NCI-H128 (cell line): ENCODE measurements at regions not wholly inside any gene's neighbourhood (a gene's known extent, or its start where the extent isn't known, plus 50 kb on each side); places are given as distances from the start of the nearest gene placed in this dataset.

Experiments used
- DNase-seq: peaks from one replicate; lab custom pipeline; 2025; ENCODE audit not compliant: unreplicated experiment; lab: John Stamatoyannopoulos, UW

DNA sequence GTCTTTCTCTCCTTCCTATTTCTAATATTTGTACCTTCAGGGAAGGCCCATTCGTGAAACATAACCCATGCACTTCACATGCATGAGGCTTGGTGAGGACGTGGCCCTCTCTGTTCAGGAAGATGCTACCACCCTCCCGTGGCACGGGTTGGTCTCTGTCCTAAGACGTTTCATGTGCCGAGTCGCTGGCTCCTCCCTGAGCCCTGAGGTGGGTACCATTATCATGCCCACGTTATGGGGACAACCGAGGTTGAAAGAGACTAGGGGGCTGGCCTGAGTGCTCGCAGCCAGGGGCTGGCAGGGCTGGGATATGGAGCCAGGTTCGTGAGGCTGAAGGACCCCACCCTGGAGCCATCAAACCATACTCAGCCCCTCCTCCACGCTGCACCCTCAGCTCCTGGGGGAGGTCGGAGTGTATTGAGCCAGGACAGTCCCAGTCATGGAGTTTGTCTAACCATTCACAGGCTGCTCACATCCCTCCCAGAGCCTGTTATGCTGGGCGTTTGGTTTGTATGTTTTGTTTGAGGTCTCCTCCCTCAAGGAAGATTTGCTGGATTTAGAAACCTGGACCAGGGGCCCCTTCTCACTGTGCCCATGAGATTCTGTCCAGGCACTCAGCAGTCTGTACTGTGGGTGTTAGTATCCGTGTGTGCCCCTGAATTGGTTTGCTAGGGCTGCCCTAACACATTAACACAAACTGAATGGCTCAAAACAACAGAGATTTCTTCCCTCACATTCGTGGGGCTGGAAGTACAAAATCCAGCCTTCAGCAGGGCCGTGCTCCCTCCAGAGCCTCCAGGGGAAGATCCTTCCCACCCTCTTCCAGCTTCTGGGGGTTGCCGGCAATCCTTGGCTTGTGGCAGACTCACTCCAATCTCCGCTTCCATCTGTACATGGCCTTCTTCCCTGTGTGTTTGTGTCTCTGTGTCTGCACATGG, 88.3 kb downstream of the ANKRD60 start:
- DNase-seq, result no peak

DNA sequence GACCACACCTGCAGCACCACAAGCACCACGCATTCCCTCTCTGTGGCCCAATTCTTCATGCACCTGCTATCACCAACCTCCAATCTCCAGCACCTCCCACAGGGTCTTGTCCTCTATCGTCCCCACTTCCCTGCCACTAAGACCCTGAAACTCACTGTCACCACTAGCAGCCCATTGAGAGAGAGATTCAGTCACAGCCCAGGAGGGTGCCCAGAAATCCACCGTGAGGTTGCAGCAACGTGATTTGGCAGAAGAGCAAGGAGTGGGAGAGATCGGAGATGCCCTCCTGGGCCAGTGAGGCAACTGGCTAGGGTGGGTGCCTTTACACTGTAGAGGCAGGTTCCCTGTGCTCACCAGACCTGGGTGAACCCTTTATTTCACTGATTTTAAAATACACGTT, 90.1 kb downstream of the ANKRD60 start:
- DNase-seq, result no peak

DNA sequence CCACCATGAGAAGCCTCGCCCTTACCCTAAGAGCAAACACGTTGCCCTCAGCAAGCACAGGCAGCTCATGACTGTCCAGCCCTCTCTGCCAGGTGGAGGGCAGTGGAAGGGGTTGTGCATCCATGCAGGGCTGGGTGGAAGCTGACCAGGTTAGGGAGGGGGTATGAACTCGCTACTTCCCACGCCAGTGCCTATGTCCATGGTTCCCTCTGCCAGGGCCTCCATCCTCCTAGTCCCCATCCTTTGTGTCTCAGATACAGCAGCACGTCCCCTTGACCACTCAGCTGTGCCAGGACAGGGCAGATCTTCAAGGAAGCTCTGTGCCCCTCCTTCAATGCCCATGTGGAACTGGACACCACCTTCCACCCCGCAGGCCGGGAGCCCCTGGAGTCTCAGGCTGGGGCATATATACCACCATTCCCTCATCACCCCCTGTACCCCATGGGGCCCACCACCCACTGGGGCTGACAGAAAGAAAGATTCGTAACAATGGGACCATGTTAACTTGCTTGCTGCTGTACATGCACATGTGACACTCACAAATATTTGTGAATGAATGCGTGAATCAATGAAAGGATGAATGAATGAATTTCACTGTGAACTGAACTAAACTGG, 90.7 kb downstream of the ANKRD60 start:
- DNase-seq, result no peak

DNA sequence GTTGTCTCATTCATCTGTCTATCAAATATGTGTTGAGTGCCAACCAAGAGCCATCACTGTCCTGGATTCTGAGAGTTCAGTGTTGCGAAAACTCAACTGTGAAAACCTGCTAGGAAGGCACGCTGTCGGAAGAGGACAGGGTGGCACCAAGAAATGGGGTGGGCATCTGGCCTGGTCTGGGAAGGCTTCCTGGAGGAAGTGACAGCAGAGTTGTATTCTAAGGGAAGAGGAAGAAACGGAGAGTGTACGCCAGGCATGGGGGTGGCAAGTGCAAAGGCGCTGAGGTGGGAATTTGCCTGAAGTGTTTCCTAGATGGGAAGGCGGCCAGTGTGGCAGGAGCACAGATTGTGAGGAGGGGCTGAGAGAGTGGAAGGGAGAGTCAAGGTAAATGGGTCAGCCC, 91.2 kb downstream of the ANKRD60 start:
- no peak for DNase-seq

DNA sequence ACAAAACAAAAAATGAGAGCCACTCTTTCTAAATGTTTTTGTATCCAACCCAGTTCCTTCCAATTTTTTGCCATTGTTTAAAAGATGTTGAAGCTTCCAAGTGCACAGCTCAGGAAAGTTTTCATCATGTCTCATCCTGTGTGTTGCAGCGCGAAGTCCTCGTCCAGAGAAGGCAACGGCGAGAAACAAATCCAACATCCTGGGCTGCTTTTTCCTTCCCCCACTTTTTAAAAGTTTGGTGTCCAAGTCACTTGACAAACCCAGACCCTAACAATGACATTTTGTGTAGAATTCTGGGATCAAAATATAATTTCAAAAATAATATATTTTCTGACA, 92.3 kb downstream of the ANKRD60 start:
- DNase-seq, result no peak

DNA sequence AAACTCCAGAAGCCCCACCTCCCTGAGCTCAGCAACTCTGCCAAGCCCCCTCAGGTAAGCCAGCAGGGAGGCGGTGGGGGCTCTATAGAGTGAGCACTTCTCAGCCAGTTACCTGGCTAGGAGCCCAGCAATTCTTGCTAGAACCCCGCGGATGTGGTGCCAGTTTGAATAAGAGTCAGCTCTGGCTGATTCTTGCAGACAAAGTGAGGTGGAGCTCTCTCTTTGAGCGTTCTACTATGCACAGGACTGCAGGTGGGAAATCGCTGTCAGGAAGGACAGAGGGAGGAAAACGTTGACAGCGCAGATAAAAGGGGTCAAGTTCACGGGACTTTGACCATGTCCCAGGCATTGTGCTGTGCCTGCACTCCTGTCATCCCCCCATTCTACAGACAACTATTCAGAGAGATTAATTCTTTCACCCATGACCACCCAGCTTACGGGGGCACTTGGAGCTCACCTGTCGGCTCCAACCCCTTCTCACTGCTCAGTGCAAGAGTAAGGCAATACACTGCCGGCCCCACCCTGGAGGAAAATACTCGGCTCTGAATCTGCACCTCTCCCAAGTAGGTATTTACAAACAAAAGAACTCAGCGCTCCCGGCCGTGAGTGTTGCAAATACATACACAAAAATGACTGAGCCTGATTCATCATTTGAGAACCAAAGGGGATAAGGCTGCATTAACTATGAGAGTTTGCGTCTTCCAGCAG, 92.9 kb downstream of the ANKRD60 start:
- DNase-seq, result no peak

DNA sequence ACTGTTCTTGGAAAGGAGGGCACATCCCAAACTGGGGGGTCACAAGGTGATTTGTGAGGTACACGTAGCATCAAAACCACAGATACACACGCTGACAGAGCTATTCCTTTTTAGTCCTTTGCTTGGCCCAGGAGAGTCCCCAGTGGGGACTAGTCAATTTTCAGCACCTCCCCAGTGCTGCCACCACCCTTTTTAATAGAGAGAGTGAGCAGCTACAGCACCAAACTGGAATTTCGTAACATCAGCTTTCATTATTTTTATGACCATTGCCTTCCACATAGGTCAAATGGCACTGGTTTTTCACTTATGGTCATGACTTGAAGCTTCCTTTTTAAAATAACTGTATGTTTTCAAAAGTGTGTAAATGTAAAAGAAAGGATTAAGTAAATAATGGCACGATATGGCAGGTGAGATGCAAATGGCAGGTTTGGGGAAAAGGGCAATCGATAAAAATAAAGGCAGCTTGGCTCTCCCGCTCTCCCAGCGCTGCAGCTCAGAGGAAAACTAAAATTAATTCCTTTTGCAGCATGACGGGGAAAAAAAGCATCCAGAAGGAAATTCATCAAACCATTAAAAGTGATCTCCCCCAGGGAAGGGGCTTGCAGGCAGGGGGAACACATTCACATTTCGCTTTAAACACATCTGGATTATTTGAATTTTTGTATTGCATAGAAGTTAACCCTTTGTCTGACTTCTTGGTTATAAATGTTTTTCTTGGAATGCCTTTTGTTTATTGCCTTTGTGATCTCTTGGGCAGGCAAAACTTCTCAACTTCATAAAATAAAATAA, 95.2 kb downstream of the ANKRD60 start:
- DNase-seq, result no peak

DNA sequence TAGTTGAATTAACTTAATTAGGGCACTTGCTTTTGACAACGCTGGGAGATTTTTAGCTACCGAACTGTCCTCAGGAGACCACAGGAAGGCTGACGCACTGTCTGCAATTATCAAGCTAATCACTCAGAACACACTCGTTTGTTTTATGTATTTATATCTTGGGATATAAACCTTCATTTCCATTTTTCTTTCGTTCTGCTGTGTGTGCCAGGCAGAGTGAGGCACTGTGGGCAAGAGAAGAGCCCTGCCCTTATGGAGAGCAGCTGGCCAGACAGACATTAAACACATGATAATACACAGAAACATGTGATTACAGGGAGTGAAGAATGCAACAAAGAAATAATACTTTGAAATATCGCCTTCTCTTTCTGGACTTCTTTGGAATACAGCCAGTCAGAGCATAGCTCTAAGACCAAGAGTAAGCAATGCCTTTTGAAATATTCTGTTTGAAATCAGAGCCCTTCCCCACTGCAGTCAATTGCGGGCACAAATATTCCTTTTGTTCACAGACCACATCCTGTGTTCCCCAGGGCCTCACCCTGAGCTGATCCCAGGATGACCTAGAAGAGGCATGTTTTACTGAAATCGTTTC, 96.8 kb downstream of the ANKRD60 start:
- DNase-seq, result no peak

DNA sequence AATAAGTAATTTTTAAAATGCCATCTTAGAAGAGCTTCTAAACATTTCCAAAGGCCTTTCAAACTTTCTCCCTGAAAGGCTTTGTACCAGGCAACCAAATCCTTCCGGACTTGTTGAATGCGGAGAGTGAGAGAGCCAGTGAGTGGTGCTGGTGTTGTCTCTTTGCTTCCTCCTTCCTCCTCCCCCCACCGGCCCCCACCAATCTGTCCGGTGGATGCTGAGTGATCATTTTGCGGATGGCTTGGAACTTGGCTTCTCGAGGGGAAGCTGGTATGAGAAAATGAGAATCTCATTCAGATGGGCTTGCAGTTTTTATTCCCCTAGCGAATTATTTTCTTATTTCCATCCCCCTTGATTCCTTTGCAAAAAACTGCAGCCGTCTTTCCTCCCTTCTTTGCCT, 97.3 kb downstream of the ANKRD60 start:
- DNase-seq, result no peak

DNA sequence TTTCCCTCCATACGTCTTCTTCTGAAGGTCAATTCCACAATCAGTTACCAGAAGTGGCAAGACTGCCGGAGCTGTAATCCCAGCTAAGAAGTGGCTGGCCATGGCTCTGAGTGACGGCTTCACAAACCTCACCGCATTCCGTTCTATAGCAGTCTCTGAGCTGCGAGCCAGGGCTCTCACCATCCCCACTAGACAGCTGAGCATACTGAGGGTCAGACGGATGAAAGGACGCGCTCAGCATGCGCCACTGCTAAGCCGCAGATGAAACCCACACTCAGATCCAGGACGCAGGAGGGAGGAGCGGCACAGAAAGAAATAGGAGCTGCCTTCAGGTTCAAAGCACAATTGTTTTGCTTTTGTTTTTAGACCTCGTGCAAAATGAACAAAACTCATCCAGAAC, 97.9 kb downstream of the ANKRD60 start:
- no peak for DNase-seq

DNA sequence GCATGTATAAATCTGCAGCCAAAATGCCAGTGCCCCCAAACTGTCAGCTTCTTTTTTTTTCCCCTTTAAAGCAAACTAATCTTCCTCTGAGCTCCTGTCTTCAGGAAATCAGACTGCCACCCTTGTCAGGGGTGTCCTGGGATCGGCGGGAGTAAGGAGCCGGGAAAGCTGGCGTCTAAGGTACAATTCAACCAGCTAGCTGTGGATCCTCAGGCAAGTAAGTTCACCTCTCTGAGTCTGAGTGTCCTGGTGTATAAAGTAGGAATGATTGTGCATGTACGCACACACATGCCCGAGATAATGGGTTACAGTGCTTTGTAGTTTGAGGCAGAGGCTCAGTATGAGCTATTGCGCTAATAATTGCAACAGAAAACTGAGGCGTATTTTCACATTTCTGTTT, 98.3 kb downstream of the ANKRD60 start:
- DNase-seq, result no peak

DNA sequence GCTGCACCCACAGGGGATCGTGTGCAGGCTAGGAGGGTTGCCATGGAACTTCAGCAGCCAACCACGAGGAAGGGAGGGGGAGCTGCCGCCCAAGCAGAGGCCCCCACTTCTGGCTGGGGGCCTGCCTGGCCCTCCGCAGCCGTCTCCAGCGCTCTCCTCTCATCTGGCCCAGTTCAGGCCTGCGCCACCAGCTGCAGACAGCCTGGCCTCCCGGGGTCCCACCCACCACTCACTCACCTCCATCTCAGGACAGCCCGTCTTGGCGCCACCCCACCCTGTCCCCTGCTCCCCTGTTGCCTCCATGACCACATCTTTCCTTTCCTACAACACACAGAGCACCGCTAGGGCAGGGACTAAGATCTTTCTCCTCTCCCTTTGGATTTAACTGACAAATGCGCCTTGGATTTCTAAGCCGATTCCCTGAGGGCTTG, 98.7 kb downstream of the ANKRD60 start:
- DNase-seq, result no peak

DNA sequence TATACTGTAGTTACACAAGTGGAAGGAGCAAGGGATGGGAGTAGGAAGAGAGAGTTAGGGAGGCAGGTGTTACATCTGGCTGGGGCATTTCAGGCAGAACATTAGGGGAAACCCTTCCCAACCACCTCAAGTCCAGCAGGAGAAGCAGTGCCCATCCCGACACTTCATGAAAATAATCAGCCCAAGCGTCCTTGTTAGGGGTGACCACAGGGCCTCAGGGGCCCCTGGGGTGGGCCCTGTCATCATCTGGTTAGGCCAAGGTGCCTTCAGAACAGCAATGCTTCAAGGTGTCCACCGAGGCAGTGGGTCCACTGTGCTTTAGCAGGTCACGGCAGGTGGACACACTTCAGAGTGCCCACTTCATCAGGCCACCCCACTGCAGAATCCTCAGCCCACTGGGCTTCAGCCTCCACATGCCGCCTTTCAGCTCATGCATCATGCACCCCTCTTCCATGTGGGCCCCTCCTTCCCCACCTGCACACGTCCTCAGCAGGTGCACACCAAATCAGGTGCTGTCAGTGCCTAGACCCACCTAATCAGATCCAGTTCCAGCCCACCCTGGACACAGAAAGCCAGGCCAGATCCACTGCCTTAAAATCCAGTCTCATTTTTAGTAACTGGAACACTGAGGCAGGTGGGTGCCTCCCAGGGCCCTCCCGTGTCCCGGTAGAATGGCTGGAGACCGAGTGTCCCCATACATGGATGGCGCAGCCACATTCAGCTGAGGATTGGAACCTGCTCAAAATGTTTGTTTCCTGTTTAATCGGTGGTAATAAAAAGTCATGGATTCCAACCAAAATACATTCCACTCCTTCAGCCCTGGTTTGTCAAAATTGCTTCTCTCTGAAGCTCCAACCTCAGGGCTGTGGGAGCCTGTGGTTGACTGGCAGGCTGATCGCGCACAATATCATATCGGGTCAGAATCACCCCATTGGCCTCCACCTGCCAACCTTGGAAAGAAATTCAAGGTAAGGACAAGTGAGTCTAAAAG, 99.5 kb downstream of the ANKRD60 start:
- no peak for DNase-seq

DNA sequence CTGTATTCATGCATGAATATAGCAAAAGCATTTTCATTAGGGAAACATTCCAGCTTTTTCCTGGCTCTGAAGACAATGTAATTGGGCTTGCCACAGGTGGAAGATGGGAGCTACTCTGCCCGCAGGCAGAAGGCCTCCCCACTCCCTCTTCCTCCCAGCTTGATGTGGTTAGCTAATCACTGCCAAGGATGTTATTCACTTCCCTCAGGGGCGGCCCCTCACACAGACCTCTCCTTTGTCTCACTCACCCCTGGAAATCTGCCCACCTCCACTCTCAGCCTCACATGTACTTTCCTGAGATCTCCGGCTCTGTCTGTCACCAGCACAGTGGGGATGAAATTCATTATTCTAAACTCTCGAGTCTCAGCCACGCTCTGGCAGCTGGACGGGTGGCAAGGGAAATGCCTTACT, 100.7 kb downstream of the ANKRD60 start:
- no peak for DNase-seq

DNA sequence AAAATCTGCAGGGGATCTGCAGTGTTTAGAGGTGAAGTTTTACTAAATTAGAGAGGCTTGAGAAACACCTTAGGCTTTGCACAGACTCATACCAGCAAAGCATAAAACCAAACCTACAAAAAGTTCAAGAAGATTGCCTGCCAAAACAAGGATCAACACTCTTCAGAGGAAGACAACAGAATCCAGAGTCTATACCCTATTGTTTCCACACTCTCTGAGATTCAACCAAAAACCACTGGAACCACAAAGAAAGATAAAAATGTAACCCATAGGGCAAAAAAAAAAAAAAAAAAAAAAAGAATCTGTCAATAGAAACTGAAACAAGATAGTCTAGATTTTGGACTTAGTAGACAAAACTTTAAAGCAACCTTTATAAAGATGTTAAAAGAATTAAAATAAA, 102.7 kb downstream of the ANKRD60 start:
- DNase-seq, result no peak

DNA sequence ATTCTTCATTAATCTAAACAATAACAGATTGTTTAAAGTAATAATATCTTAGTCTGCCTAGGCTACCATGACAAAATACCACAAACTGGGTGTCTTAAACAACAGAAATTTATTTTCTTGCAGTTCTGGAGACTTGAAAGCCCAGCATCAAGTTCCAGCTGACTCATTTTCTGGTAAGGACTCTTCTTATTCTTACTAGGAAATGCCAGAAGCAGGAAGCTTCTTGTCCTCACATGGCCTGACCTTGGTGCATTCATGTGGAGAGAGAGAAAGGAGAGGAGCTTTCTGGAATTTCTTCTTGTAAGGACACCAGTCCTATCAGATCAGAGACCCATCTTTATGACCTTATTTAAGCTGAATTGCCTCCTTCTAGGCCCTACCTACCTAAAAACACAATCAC, 110.5 kb downstream of the ANKRD60 start:
- DNase-seq, result no peak

DNA sequence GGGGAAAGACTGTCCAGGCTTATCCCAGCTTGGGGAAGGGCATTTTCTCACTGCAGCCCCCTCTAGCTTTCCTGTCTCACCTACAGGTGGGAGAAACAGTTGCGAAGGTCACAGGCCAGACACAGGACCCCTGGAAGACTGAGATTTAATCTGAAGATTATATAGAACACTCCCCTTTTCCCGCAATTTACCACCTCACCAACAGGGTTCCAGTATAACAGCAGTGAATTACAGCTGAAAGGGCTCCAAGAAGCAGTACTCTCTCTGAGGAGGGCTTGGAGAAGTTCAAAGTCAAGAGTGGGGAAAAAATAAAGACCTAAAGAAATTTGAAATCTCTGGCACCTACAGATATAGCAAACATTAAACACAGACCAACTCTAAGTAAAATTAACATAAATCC, 111.9 kb downstream of the ANKRD60 start:
- DNase-seq, result no peak

DNA sequence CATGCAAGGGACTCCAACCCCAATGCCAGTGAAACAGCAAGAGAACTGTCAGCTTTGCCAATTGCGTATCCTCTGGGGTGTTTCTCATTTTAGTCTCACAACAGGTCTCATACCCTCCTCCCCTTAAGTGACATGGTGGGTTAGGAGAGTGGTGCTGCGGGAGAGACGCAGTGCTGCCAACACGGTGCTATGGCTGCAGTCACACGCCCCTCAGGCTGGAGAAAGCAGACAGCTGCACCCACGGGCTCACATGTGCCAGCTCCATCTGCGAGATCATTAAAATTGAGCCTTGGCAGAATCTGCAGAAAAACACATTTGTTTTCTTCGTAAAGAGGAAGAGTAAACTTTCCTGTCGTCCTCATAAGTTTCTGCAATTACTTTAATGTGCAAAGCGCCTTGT, 114.7 kb downstream of the ANKRD60 start:
- no peak for DNase-seq

DNA sequence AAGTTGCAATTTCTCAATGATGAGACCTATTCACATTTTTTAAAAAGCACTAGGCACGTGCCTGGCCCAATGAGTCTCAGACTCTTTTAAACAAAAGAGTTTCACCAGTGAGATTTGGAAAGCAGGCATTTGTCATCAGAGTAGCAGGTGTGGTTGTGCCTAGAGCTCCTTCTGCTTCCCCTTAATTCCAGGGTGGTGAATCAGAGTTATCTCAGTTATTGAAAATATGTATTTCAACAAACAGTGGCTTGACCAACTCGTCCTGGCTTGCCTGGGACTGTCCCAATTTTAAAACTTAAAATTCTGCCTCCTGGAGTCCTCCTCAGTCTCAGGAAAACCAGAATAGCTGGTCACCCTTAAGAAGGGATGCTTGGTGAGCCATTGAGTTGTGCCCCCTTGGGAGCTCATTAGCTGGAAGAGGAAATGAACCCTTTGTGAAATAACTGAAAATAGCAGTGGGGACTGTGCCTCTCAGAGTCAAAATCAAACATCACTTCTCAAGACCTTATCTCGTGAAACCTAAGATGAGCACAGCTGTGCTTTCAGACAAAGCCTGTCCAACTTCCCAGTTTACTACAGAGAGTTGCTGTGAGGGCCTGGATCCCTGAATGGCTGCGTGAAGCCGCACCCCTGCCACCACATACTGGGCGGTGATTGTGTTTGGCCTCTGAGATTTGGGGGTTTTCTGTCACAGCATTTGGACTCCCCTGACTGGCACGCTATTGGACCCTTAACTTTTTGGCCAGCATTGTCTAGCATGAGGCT, 116.3 kb downstream of the ANKRD60 start:
- DNase-seq, result no peak
